Mammary epithelial cell (primary cell): ENCODE measurements at regions not wholly inside any gene's neighbourhood (a gene's known extent, or its start where the extent isn't known, plus 50 kb on each side); places are given as distances from the start of the nearest gene placed in this dataset.

ENCODE experiments used
- EZH2 ChIP-seq: IDR thresholded peaks from 2 replicates; pipeline ENCODE4 v1.6.1; 2012; ENCODE audit warnings: low read length, inconsistent platforms, borderline replicate concordance
- TF ChIP-seq, protein P1 (sequence below), 2 donors: IDR thresholded peaks in 1 of 2; conservative IDR thresholded peaks in 1 of 2; 2 replicates each; pipeline ENCODE4 v1.5.1; 2011 to 2012; ENCODE audit warnings: inconsistent platforms in 2 of 2, low read length in 2 of 2, mild to moderate bottlenecking in 2 of 2, control low read depth in 1 of 2, low read depth in 1 of 2; ENCODE audit not compliant: insufficient read depth in 1 of 2; ENCODE audit errors: extremely low read depth in 1 of 2

DNA sequence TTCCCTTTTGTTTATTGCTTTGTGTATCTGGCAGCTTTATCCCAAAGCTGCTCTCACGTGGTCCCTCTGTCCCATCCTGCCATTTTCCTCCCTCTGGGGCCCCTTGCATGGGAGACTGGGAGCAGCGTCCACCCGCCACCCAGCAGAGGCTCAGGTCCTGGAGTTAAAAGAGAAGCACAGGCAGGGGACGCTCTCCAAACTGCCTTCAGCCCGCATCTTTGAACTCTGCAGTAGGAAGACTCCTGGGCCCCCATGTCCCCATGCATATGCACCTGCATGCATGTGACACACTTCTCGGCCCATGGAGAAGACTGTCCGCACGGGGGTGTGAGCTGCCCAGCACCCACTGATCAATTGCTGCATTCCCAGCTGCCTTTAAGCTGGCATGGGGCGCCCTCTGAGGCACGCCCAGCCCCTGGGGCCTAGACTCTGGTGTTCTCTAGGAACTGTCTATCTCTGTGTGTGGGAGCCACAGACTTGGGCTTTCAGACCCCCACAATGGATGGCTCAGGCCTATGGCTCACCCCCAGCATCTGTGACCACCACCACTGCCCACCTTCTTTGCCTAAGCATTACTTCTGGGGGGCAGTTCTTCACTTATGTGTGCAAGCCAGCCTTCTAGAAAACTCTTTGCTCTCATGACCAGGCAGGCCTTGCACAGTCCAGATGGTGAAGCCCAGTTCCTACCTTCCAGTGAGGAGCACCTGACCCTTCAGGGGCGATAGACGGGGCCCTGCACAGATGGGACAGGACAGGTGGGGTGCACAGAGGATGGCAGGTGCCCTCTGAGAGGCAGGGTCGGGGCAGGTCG is 96.1 kb upstream of the DIO3 start:
- TF ChIP-seq, protein P1, sequence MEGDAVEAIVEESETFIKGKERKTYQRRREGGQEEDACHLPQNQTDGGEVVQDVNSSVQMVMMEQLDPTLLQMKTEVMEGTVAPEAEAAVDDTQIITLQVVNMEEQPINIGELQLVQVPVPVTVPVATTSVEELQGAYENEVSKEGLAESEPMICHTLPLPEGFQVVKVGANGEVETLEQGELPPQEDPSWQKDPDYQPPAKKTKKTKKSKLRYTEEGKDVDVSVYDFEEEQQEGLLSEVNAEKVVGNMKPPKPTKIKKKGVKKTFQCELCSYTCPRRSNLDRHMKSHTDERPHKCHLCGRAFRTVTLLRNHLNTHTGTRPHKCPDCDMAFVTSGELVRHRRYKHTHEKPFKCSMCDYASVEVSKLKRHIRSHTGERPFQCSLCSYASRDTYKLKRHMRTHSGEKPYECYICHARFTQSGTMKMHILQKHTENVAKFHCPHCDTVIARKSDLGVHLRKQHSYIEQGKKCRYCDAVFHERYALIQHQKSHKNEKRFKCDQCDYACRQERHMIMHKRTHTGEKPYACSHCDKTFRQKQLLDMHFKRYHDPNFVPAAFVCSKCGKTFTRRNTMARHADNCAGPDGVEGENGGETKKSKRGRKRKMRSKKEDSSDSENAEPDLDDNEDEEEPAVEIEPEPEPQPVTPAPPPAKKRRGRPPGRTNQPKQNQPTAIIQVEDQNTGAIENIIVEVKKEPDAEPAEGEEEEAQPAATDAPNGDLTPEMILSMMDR (conservative IDR thresholded peaks at IDR 0.05 in 1 of 2, IDR thresholded peaks at IDR 0.05 in 1 of 2; ENCODE audit: extremely low read depth in 1 of 2, insufficient read depth in 1 of 2, low read depth in 1 of 2, low read length in 2 of 2) = no peak
- TF ChIP-seq EZH2 = no peak
